Thyroid gland (tissue), 4 donors: ENCODE measurements at regions not wholly inside any gene's neighbourhood (a gene's known extent, or its start where the extent isn't known, plus 50 kb on each side); places are given as distances from the start of the nearest gene placed in this dataset.

ENCODE experiments used
- CTCF ChIP-seq, 6 experiments: fragments of 200-600 bp in 3 of 6; fragments of 450-650 bp in 3 of 6; sonication (generic) in 3 of 6; IDR thresholded peaks; one replicate each; pipeline ENCODE4 v1.5.1; 2016 to 2019; ENCODE audit warnings: antibody characterized with exemption in 6 of 6, mild to moderate bottlenecking in 2 of 6, inconsistent platforms in 1 of 6, moderate library complexity in 1 of 6
- POLR2A ChIP-seq, 2 donors: fragments of 450-650 bp; IDR thresholded peaks; one replicate each; pipeline ENCODE4 v1.6.1; 2017; ENCODE audit warnings: antibody characterized with exemption in 2 of 2, mild to moderate bottlenecking in 2 of 2, moderate library complexity in 1 of 2

- no peak for TF ChIP-seq CTCF (IDR thresholded peaks at IDR 0.05)
- TF ChIP-seq POLR2A (IDR thresholded peaks at IDR 0.05), result no peak
Observed at GRCh38 chr20:17868700-17869231, 99.8 kb downstream of the SNX5 start.
